ENCODE measurements at regions not wholly inside any gene's neighbourhood (a gene's known extent, or its start where the extent isn't known, plus 50 kb on each side); places are given as distances from the start of the nearest gene placed in this dataset.

DNA sequence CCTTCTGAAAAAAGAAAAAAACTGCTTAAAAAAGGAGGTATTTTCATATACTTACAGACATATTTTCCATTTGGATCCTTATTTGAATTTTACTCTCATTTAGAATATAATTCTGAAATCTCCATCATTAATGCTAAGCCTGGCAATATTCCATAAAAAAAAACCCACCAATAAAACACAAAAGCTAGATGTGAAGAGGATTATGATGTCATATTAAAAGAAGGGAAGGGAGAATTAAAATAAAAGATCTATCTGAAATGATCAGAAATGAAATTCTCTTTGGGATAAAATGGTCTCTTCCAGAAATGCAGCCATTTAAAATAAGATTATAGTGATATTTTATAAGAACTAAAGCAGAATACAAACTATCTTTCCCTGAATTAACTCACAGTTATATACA lies 206.7 kb upstream of the CAMK1G start:
- ATAC-seq (no peak), DNase-seq (no peak)
- Mint-ChIP-seq H3K9me3 (no peaks in the 10 kb centered on the region), H3K4me3 (no peak overlapping the region), H3K27me3 (ENCODE audit: low read depth) (peaks cover 4% of the 10 kb centered on the region), H3K4me1 (ENCODE audit: low read depth) (no peaks in the 10 kb centered on the region), H3K36me3 (ENCODE audit: insufficient read depth) (no peaks in the 10 kb centered on the region)

DNA sequence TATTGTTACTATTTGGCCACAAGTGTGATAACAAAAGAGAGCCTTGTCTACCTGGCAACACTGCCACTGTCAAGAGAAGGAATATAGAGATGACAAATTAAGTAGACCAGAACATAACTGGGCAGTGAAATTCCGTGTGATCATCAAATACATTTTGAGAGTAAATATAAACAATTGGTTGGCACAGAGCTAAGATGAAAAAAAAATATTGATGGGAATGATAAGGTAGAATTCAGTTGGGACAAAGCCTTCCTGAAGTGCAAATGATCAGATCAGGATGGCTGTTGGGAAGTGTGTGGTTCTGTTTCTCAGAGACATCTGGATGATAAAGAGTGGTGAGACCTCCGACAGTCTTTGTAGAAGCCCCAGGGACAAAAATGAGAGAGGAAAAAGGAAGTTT lies 205.5 kb upstream of the CAMK1G start:
- no peaks in the 10 kb centered on the region for H3K4me1 Mint-ChIP-seq (ENCODE audit: low read depth)
- H3K9me3 Mint-ChIP-seq = no peaks in the 10 kb centered on the region
- H3K36me3 Mint-ChIP-seq (ENCODE audit: insufficient read depth) = no peaks in the 10 kb centered on the region
- no peak overlapping the region for H3K4me3 Mint-ChIP-seq
- no peak for ATAC-seq
- H3K27me3 Mint-ChIP-seq (ENCODE audit: low read depth) = peaks cover 4% of the 10 kb centered on the region
- DNase-seq = no peak

DNA sequence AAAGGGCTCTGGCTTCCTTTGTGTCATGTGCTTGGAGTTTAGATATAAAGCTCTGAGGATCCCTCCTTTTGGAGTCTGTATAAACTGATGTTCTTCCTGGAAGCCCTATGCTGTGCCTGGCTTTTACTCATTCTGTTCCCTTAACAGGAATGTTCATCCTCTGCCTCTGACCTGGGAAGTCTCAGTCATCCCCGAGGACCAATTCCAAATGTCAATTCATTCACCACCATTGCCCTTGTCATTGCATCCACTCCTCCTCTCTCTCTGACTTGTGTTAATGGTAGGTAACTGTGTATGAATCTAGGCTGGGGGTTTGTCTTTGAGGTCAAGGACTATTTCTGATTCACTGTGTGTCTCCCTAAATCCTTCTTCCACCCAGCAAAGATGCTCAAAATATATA lies 204.2 kb upstream of the CAMK1G start:
- Mint-ChIP-seq H3K4me3 (no peak overlapping the region), H3K9me3 (no peaks in the 10 kb centered on the region), H3K27me3 (ENCODE audit: low read depth) (peaks cover 4% of the 10 kb centered on the region), H3K4me1 (ENCODE audit: low read depth) (no peaks in the 10 kb centered on the region), H3K36me3 (ENCODE audit: insufficient read depth) (no peaks in the 10 kb centered on the region)
- DNase-seq (no peak), ATAC-seq (no peak)

DNA sequence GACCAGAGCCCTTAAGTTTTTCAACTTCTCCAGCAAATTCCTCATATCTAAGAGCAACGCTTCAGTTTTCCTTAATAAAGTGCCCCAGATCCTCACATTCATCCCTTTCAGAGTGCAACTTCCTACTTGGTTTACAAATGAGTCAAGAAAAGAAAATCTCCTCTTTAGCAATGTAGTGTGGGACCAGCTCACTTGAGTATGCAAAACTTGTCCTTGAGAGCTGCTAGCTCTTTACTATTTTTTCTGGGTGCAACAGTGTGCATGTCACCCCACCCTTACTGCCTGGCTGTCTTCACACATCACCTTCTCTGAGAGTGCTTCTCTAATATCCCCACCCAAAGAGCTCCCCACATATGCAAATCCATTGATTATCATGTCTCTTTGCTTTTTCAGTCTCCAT lies 203.1 kb upstream of the CAMK1G start:
- Mint-ChIP-seq H3K36me3 (ENCODE audit: insufficient read depth) (no peaks in the 10 kb centered on the region), H3K4me1 (ENCODE audit: low read depth) (no peaks in the 10 kb centered on the region), H3K9me3 (no peaks in the 10 kb centered on the region), H3K4me3 (no peak overlapping the region), H3K27me3 (ENCODE audit: low read depth) (peaks cover 4% of the 10 kb centered on the region)
- ATAC-seq (no peak), DNase-seq (no peak)

DNA sequence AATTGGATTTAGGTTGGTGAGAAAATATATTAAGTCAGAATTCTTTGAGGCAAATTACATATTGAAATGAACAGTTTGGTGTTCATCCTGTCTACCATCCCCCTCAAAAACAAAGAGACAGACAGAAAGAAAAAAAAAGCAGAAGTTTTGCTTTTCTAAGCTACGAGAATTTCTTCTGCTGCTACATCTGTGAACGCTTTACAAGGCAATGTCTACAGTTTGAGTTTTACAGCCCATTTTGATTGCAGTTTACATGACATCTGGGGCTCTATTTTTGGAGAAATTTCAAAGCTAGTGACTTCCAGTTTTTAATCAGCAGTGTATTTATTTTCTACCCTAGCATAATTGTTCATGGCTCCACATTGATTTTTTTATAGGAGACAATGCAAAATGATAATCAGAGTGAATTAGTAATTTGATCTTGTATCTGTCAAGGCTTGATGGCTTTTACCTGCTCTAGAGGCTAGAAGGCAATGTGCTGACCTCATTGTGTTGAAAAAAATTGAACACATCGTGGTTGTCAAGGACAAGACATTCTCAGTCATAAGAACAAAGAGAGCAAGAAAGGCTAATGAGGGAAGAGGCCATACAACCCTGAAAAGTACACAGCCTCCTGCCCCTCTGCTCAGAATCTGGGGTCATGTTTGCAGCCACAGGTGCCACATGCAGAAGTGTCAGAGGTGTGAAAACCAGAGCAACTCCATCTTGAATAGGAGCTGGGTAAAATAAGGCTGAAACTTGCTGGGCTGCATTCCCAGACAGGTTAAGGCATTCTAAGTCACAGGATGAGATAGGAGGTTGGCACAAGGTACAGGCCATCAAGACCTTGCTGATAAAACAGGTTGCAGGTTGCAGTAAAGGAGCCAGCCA lies 201.0 kb upstream of the CAMK1G start:
- Mint-ChIP-seq H3K36me3 (ENCODE audit: insufficient read depth) (no peaks in the 10 kb centered on the region), H3K4me3 (no peak overlapping the region), H3K27me3 (ENCODE audit: low read depth) (peaks cover 4% of the 10 kb centered on the region), H3K9me3 (no peaks in the 10 kb centered on the region), H3K4me1 (ENCODE audit: low read depth) (no peaks in the 10 kb centered on the region)
- ATAC-seq (no peak), DNase-seq (no peak)

DNA sequence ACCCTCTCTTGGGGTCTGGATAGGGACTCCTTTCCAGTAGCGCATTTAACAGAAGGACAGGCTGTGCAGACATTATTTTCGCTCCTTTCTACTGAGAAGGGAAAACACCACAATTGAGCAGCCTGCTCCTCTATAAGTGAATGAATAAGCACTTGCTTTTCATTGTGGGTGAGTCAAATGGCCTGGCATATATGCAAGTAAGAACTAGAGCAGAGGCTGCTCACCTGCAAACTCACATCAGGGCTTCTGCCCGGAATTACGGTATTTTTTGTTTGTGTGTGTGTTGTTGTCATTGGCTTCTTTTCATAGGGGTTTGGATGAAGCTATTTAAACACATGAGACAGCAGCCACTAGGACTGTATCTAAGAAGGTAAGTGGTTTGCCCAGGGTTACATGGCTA lies 200.1 kb upstream of the CAMK1G start:
- Mint-ChIP-seq H3K36me3 (ENCODE audit: insufficient read depth) (no peaks in the 10 kb centered on the region), H3K4me3 (no peak overlapping the region), H3K27me3 (ENCODE audit: low read depth) (no peaks in the 10 kb centered on the region), H3K4me1 (ENCODE audit: low read depth) (no peaks in the 10 kb centered on the region), H3K9me3 (no peaks in the 10 kb centered on the region)
- DNase-seq = no peak
- no peak for ATAC-seq

DNA sequence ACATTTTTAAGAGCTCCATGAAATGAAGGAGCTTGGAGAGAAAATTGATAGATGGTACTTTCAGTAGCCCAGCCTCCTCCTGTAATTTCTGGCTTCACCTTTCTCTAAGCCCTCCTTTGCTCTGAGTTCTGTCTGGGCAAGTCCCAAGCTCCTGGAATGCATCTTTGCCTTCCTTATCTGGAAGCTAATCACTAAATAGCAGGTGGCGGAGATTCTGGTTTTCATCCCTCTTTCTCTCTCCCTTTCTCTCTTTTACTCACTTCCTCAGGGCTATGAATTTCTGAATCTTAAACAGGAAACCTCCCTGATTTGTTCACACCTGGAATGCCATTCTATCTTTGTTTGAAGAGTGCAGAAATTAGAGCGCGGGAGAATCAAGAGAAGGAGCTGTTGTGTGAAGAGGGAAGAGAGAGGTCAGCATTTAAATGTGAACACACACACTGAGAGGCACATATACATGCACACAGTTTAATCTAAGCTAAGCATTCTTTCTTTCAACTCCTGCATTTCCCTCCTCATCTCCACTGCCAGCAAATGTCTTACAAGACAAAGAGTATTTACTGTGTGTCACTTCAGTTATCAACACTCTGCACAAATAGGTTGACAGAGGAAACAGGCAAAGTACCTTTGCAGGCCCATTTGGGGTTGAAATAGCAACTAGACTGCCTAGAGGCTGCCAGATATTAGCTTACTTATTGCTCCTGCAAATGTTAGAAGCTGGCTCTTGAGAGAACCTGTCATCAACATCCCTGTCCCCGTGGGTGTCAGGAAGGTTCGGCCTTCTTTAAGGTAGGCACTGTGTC lies 199.4 kb upstream of the CAMK1G start:
- DNase-seq = no peak
- no peaks in the 10 kb centered on the region for H3K4me1 Mint-ChIP-seq (ENCODE audit: low read depth)
- H3K9me3 Mint-ChIP-seq = no peaks in the 10 kb centered on the region
- no peaks in the 10 kb centered on the region for H3K27me3 Mint-ChIP-seq (ENCODE audit: low read depth)
- no peak for ATAC-seq
- no peaks in the 10 kb centered on the region for H3K36me3 Mint-ChIP-seq (ENCODE audit: insufficient read depth)
- no peak overlapping the region for H3K4me3 Mint-ChIP-seq

DNA sequence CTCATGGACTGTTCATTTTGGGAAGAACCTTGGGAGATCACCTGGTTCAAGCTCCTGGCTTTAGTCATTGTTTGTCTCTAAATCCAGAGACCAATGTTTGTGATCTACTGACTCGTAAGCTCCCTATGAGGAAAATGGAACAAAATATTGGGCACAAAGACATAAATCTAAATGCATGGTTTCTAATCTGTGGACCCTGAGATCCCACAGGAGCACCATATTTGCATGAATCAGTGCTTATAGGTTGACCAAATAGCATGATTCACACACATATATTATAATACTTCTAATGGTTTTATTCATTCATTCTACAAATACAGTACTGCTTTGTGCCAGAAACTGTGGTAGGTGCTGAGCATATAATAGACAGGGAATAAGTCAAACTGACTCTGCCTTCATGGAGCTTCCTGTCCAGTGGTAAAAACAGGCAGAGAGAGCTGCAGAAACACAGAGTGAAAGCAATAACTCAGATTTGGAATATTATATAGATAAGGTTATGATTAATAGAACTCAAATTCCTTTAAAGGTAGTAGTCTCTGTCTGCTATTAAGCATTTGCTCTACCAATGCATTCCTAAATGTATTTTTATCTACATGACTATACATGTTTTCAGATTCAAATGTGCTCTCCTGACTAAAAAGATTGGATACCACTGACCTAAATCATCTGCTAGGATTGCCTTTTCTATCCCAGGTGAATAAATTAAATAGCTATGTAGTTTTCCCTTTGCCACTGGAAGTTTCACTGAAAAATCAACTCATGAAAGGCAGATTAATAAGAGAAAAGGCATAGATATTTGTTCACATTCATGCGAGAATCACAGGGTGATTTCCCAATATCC lies 198.6 kb upstream of the CAMK1G start:
- Mint-ChIP-seq H3K27me3 (ENCODE audit: low read depth) (no peaks in the 10 kb centered on the region), H3K36me3 (ENCODE audit: insufficient read depth) (no peaks in the 10 kb centered on the region), H3K4me1 (ENCODE audit: low read depth) (no peaks in the 10 kb centered on the region), H3K9me3 (no peaks in the 10 kb centered on the region), H3K4me3 (no peak overlapping the region)
- ATAC-seq (no peak), DNase-seq (no peak)

DNA sequence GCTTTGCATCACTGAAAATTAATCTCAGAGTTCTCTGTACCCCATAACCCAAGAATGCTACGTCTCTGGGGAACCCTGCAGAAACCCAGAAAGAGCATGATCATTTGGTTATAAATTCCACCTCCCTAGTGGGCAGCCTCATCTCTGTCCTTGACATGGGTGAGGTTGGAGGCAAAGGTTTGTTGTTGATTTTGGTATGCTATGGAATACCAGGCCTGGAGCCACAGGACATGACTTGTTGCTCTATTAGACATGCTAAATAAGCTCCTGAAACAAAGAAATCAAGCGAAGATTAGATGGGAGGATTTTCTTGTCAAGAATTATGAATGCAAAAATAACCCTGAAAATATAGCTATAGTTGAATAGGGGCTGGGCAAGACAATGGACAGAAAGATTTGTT lies 197.4 kb upstream of the CAMK1G start:
- no peaks in the 10 kb centered on the region for H3K27me3 Mint-ChIP-seq (ENCODE audit: low read depth)
- ATAC-seq (no peak), DNase-seq (no peak)
- no peaks in the 10 kb centered on the region for H3K4me1 Mint-ChIP-seq (ENCODE audit: low read depth)
- no peak overlapping the region for H3K4me3 Mint-ChIP-seq
- no peaks in the 10 kb centered on the region for H3K9me3 Mint-ChIP-seq
- H3K36me3 Mint-ChIP-seq (ENCODE audit: insufficient read depth) = no peaks in the 10 kb centered on the region

DNA sequence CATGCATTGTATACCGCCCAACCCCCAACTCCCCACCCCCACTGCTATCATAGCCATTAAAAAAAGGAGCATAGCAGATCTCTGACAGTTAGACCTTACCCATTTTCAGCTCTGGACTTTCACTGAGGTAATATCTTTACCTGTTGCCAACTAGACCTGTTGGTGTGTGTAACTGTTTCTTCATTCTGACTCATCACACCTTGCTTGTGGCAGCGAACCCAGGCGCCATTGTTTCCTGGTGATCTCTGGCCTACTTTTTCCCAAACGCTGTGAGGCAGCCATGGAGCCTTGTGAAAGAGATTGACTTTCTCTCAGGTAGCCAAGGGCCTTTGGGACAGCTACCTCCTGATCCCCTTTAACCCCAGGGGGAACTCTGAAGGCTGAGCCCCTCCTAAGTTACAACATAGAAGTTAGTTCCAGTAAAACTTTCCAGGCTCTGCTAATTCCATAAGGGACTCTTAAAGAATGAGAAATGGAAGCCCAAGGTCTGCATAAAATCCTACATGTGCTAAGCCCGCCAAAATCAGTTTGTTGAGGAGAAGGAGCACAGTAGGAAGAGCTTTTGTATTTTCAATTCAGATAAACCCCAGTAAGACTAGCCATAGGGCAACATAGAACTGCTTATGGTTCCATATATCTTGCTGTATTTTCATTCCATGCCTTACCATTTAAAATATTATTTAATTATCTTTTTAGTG lies 196.1 kb upstream of the CAMK1G start:
- H3K4me1 Mint-ChIP-seq (ENCODE audit: low read depth) = no peaks in the 10 kb centered on the region
- no peaks in the 10 kb centered on the region for H3K9me3 Mint-ChIP-seq
- no peak overlapping the region for H3K4me3 Mint-ChIP-seq
- ATAC-seq = no peak
- no peak for DNase-seq
- no peaks in the 10 kb centered on the region for H3K36me3 Mint-ChIP-seq (ENCODE audit: insufficient read depth)
- H3K27me3 Mint-ChIP-seq (ENCODE audit: low read depth) = no peaks in the 10 kb centered on the region

DNA sequence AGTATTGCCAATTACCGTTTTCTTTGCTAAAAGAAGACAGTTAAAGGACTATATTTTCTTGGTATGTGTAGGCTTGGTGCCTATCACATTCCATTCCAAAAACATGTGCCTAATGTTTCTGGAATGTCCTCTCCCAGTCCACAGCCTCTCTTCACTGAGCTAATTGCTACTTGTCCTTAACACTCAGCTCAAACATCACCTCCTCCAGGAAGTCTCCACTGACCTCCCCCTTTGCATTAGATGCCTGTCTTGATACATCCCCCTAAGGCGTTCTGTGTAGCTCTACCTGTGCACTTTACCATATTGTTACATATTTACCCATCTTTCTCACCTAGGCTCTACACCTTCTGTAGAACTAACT lies 195.6 kb upstream of the CAMK1G start:
- Mint-ChIP-seq H3K4me1 (ENCODE audit: low read depth) (no peaks in the 10 kb centered on the region), H3K9me3 (no peaks in the 10 kb centered on the region), H3K4me3 (no peak overlapping the region)

DNA sequence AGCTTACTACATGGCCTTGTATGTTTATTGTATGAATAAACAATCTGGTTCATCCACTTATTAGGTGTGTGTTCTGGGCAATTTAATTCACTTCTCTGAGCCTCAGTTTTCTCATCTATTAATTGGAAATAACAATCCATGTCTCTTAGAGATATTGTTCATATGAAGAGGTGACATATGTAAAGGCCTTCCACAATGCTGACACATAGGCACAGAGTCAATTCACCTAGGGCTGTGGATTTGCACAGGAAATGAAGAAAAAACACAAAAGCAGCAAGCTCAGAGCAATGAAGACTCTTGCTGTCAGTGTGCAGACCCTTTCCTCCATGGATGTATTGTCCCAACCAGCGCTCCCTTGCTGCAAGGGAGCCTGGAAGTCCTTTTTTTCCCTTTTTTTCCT lies 195.2 kb upstream of the CAMK1G start:
- DNase-seq (no peak), ATAC-seq (no peak)
- H3K9me3 Mint-ChIP-seq = no peaks in the 10 kb centered on the region
- peaks cover 2% of the 10 kb centered on the region for H3K27me3 Mint-ChIP-seq (ENCODE audit: low read depth)
- no peaks in the 10 kb centered on the region for H3K36me3 Mint-ChIP-seq (ENCODE audit: insufficient read depth)
- no peak overlapping the region for H3K4me3 Mint-ChIP-seq
- H3K4me1 Mint-ChIP-seq (ENCODE audit: low read depth) = no peaks in the 10 kb centered on the region

More for the DNA sequence above, 195.6 kb upstream of the CAMK1G start:
- no peaks in the 10 kb centered on the region for H3K27me3 Mint-ChIP-seq (ENCODE audit: low read depth)
- ATAC-seq = no peak
- no peak for DNase-seq
- H3K36me3 Mint-ChIP-seq (ENCODE audit: insufficient read depth) = no peaks in the 10 kb centered on the region

DNA sequence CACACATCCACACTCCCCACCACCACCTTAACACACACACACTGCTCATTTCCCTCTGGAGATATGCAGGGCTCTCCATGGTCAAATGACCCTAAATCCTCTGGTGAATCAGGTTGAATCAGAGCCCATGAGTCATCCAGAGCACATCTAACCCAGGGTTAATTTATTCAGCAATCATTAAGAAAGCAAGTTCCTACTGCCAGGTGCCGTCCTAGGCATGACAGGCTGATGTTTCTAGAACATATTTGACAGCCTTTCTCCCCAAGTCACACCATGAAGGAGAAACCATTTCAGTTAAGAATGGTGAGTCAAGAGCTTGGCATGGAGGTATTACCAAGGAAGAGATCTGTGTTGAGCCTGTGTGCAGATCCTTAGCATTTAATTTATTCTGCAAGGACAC lies 194.3 kb upstream of the CAMK1G start:
- Mint-ChIP-seq H3K4me3 (no peak overlapping the region), H3K36me3 (ENCODE audit: insufficient read depth) (no peaks in the 10 kb centered on the region), H3K9me3 (no peaks in the 10 kb centered on the region), H3K4me1 (ENCODE audit: low read depth) (no peaks in the 10 kb centered on the region), H3K27me3 (ENCODE audit: low read depth) (peaks cover 5% of the 10 kb centered on the region)
- ATAC-seq = peak in 1 of 2 donors; percentile 23
- DNase-seq = no peak

DNA sequence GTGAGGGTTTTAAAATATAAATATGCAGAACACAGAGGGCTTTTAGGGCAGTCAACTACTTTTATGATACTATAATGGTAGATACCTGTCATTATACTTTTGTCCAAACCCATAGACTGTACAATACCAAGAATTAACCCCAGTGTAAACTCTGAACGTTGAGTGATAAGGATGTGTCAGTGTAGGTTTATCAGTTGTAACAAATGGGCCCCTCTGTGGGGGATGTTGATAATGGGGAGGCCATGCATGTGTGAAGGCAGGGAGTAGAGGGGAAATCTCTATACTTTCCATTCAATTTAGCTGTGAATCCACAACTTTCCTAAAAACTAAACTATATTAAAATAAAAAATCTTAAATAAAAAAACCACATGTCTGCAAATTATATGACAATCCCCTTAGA lies 193.5 kb upstream of the CAMK1G start:
- H3K27me3 Mint-ChIP-seq (ENCODE audit: low read depth) = peaks cover 5% of the 10 kb centered on the region
- ATAC-seq = no peak
- no peak for DNase-seq
- H3K36me3 Mint-ChIP-seq (ENCODE audit: insufficient read depth) = no peaks in the 10 kb centered on the region
- no peaks in the 10 kb centered on the region for H3K9me3 Mint-ChIP-seq
- H3K4me1 Mint-ChIP-seq (ENCODE audit: low read depth) = no peaks in the 10 kb centered on the region
- H3K4me3 Mint-ChIP-seq = no peak overlapping the region

Data from activated T-cell treated with anti-CD3 and anti-CD28 coated beads, Interleukin-2, amount 50 U/mL, for 4 hours (primary cell).